Epithelial cell of proximal tubule (primary cell): ENCODE measurements at regions not wholly inside any gene's neighbourhood (a gene's known extent, or its start where the extent isn't known, plus 50 kb on each side); places are given as distances from the start of the nearest gene placed in this dataset.

Experiments used
- DNase-seq: peaks from one replicate; pipeline ENCODE4 v3.0.0-alpha.2; 2011; ENCODE audit warnings: low read depth
- H3K4me3 ChIP-seq: 2 replicates; pipeline ENCODE4 v1.5.1; 2011; ENCODE audit warnings: low read depth, mild to moderate bottlenecking, low read length
- CTCF ChIP-seq: conservative IDR thresholded peaks from 2 replicates; pipeline ENCODE4 v1.5.1; 2012; ENCODE audit warnings: low read depth, mild to moderate bottlenecking, low read length

- no peak for DNase-seq
- TF ChIP-seq CTCF: no peak
- H3K4me3 ChIP-seq: no peak overlapping the region
Observed at GRCh38 chr22:48425641-48426040, 1402.0 kb downstream of the BRD1 start.

- TF ChIP-seq CTCF: no peak
- DNase-seq: no peak
- H3K4me3 ChIP-seq: no peak overlapping the region
Observed at GRCh38 chr22:48425091-48425506, 1402.6 kb downstream of the BRD1 start.

GRCh38 chr22:48424661-48425060 is 1403.0 kb downstream of the BRD1 start:
- no peak for DNase-seq
- no peak overlapping the region for H3K4me3 ChIP-seq
- no peak for TF ChIP-seq CTCF

GRCh38 chr22:48424201-48424627 is 1403.5 kb downstream of the BRD1 start:
- no peak overlapping the region for H3K4me3 ChIP-seq
- no peak for DNase-seq

GRCh38 chr22:48423481-48423911 is 1404.2 kb downstream of the BRD1 start:
- no peak for TF ChIP-seq CTCF
- no peak overlapping the region for H3K4me3 ChIP-seq
- DNase-seq: no peak

More at GRCh38 chr22:48424201-48424627, 1403.5 kb downstream of the BRD1 start:
- TF ChIP-seq CTCF: no peak

- DNase-seq: no peak
- no peak for TF ChIP-seq CTCF
- H3K4me3 ChIP-seq: no peak overlapping the region
Observed at GRCh38 chr22:48422900-48423480, 1404.7 kb downstream of the BRD1 start.

- H3K4me3 ChIP-seq: no peak overlapping the region
- no peak for TF ChIP-seq CTCF
- DNase-seq: no peak
Observed at GRCh38 chr22:48418831-48419230, 1408.8 kb downstream of the BRD1 start.
